Esophagus squamous epithelium (tissue), 4 donors: ENCODE measurements at regions not wholly inside any gene's neighbourhood (a gene's known extent, or its start where the extent isn't known, plus 50 kb on each side); places are given as distances from the start of the nearest gene placed in this dataset.
"Not testable (repeated sequence)": the region's sequence is repeated elsewhere in the genome, so short reads cannot be mapped to it uniquely, and the experiment has no call there.

Experiments used
- CTCF ChIP-seq, 6 experiments: fragments of 450-650 bp in 4 of 6; fragments of 200-600 bp in 2 of 6; sonication (generic) in 2 of 6; IDR thresholded peaks; one replicate each; pipeline ENCODE4 v1.5.1; 2016 to 2019; ENCODE audit warnings: antibody characterized with exemption in 6 of 6, mild to moderate bottlenecking in 4 of 6, moderate library complexity in 4 of 6
- POLR2A ChIP-seq, 4 donors: fragments of 450-650 bp; IDR thresholded peaks; one replicate each; pipeline ENCODE4 v1.6.1; 2017; ENCODE audit warnings: antibody characterized with exemption in 4 of 4, mild to moderate bottlenecking in 4 of 4, moderate library complexity in 3 of 4

DNA sequence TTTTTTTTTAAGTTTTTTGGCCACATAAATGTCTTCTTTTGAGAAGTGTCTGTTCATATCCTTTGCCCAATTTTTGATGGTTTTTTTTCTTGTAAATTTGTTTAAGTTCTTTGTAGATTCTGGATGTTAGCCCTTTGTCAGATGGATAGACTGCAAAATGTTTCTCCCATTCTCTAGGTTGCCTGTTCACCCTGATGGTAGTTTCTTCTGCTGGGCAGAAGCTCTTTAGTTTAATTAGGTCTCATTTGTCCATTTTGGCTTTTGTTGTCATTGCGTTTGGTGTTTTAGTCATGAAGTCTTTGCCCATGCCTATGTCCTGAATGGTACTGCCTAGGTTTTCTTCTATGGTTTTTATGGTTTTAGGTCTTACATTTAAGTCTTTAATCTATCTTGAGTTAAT is 320.9 kb upstream of the SETBP1 start:
- not testable (repeated sequence) for TF ChIP-seq CTCF, POLR2A (IDR thresholded peaks at IDR 0.05)
